ENCODE measurements at regions not wholly inside any gene's neighbourhood (a gene's known extent, or its start where the extent isn't known, plus 50 kb on each side); places are given as distances from the start of the nearest gene placed in this dataset.
"Not testable (repeated sequence)": the region's sequence is repeated elsewhere in the genome, so short reads cannot be mapped to it uniquely, and the experiment has no call there.

- H3K27me3 Mint-ChIP-seq: peaks cover 3 to 10% of the 10 kb centered on the region in 2 donors
- peaks cover 0 to 2% (median 0%) of the 10 kb centered on the region in 3 donors for H3K36me3 Mint-ChIP-seq
- no peaks in the 10 kb centered on the region for H3K27me3 ChIP-seq (ENCODE audit: insufficient read depth, low read length, poor library complexity, severe bottlenecking)
- H3K27ac ChIP-seq (ENCODE audit: low read depth, low read length): no peak overlapping the region
- H3K4me1 ChIP-seq (ENCODE audit: insufficient read depth, low read length): no peaks in the 10 kb centered on the region
- no peaks in the 10 kb centered on the region for H3K4me1 Mint-ChIP-seq
- POLR2A ChIA-PET: no interaction called here
- no peaks in the 10 kb centered on the region for H3K36me3 ChIP-seq (ENCODE audit: insufficient read depth, low read length)
- H3K27ac Mint-ChIP-seq: no peak overlapping the region
- H3K9me3 ChIP-seq (ENCODE audit: low read length): no peaks in the 10 kb centered on the region
- CTCF ChIA-PET: no interaction called here
- H3K9me3 Mint-ChIP-seq: peaks cover 0 to 3% (median 0%) of the 10 kb centered on the region in 5 donors
- DNase-seq: no peak
- H3K4me3 Mint-ChIP-seq: no peak overlapping the region
- no peak overlapping the region for H3K4me3 ChIP-seq (ENCODE audit: low read length)
Observed at GRCh38 chr12:105590571-105590970, 260.1 kb downstream of the C12orf75 start.

GRCh38 chr12:105595440-105595839 is 264.9 kb downstream of the C12orf75 start:
- H3K27me3 Mint-ChIP-seq: peaks cover 0 to 9% of the 10 kb centered on the region in 2 donors
- no peak overlapping the region for H3K4me3 Mint-ChIP-seq
- H3K36me3 Mint-ChIP-seq: peaks cover 0 to 2% (median 0%) of the 10 kb centered on the region in 3 donors
- H3K4me1 ChIP-seq (ENCODE audit: insufficient read depth, low read length): no peaks in the 10 kb centered on the region
- CTCF ChIA-PET: no interaction called here
- H3K4me3 ChIP-seq (ENCODE audit: low read length): no peak overlapping the region
- H3K9me3 ChIP-seq (ENCODE audit: low read length): no peaks in the 10 kb centered on the region
- no peak overlapping the region for H3K27ac Mint-ChIP-seq
- no peaks in the 10 kb centered on the region for H3K9me3 Mint-ChIP-seq
- H3K36me3 ChIP-seq (ENCODE audit: insufficient read depth, low read length): no peaks in the 10 kb centered on the region
- H3K27ac ChIP-seq (ENCODE audit: low read depth, low read length): no peak overlapping the region
- H3K27me3 ChIP-seq (ENCODE audit: insufficient read depth, low read length, poor library complexity, severe bottlenecking): no peaks in the 10 kb centered on the region
- POLR2A ChIA-PET: no interaction called here
- DNase-seq: no peak
- H3K4me1 Mint-ChIP-seq: no peaks in the 10 kb centered on the region

- no peak overlapping the region for H3K4me3 ChIP-seq (ENCODE audit: low read length)
- ChIA-PET POLR2A (no interaction called here), CTCF (no interaction called here)
- no peaks in the 10 kb centered on the region for H3K4me1 ChIP-seq (ENCODE audit: insufficient read depth, low read length)
- no peaks in the 10 kb centered on the region for H3K9me3 ChIP-seq (ENCODE audit: low read length)
- Mint-ChIP-seq H3K27me3 (peaks cover 0 to 9% of the 10 kb centered on the region in 2 donors), H3K4me1 (no peaks in the 10 kb centered on the region), H3K36me3 (peaks cover 0 to 2% (median 0%) of the 10 kb centered on the region in 3 donors), H3K27ac (no peak overlapping the region), H3K4me3 (no peak overlapping the region), H3K9me3 (no peaks in the 10 kb centered on the region)
- H3K27me3 ChIP-seq (ENCODE audit: insufficient read depth, low read length, poor library complexity, severe bottlenecking): no peaks in the 10 kb centered on the region
- H3K36me3 ChIP-seq (ENCODE audit: insufficient read depth, low read length): no peaks in the 10 kb centered on the region
- no peak for DNase-seq
- no peak overlapping the region for H3K27ac ChIP-seq (ENCODE audit: low read depth, low read length)
Observed at GRCh38 chr12:105596731-105597130, 266.2 kb downstream of the C12orf75 start.

DNA sequence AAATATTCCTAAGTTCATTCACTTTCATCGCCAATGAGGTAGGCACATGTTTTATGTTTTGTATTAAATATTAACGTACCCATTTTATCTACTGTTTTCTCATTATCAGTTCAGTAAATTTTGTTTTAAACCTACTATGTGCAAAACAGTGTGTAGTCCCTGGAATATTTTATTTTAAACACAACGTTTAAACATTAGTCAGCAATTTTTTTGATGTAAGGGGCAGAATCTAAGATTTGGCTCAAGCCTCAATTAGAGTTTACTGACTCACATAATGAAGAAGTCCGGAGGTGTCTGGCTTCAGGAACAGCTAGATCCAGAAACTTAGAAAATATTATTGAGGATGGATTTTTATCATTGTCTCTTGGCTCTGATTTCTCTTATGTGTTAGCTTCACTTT is 267.5 kb downstream of the C12orf75 start:
- Mint-ChIP-seq H3K27me3 (peaks cover 0 to 10% of the 10 kb centered on the region in 2 donors), H3K4me3 (no peak overlapping the region), H3K4me1 (no peaks in the 10 kb centered on the region), H3K9me3 (no peaks in the 10 kb centered on the region), H3K36me3 (no peaks in the 10 kb centered on the region), H3K27ac (no peak overlapping the region)
- no peak for DNase-seq
- H3K4me1 ChIP-seq (ENCODE audit: insufficient read depth, low read length): no peaks in the 10 kb centered on the region
- ChIA-PET CTCF (no interaction called here), POLR2A (no interaction called here)
- no peaks in the 10 kb centered on the region for H3K27me3 ChIP-seq (ENCODE audit: insufficient read depth, low read length, poor library complexity, severe bottlenecking)
- no peaks in the 10 kb centered on the region for H3K9me3 ChIP-seq (ENCODE audit: low read length)
- no peak overlapping the region for H3K27ac ChIP-seq (ENCODE audit: low read depth, low read length)
- no peak overlapping the region for H3K4me3 ChIP-seq (ENCODE audit: low read length)
- H3K36me3 ChIP-seq (ENCODE audit: insufficient read depth, low read length): no peaks in the 10 kb centered on the region

GRCh38 chr12:105600911-105601545 is 270.5 kb downstream of the C12orf75 start:
- H3K9me3 Mint-ChIP-seq: no peaks in the 10 kb centered on the region
- no peak overlapping the region for H3K4me3 Mint-ChIP-seq
- Histone ChIP-seq H3K4me1 (ENCODE audit: insufficient read depth, low read length) (no peaks in the 10 kb centered on the region), H3K36me3 (ENCODE audit: insufficient read depth, low read length) (no peaks in the 10 kb centered on the region), H3K9me3 (ENCODE audit: low read length) (no peaks in the 10 kb centered on the region), H3K27me3 (ENCODE audit: insufficient read depth, low read length, poor library complexity, severe bottlenecking) (no peaks in the 10 kb centered on the region), H3K4me3 (ENCODE audit: low read length) (no peak overlapping the region), H3K27ac (ENCODE audit: low read depth, low read length) (no peak overlapping the region)
- H3K36me3 Mint-ChIP-seq: no peaks in the 10 kb centered on the region
- DNase-seq: no peak
- ChIA-PET POLR2A (no interaction called here), CTCF (no interaction called here)
- no peaks in the 10 kb centered on the region for H3K4me1 Mint-ChIP-seq
- peaks cover 0 to 4% of the 10 kb centered on the region in 2 donors for H3K27me3 Mint-ChIP-seq
- peak overlapping the region in 1 of 8 donors; percentile 20 for H3K27ac Mint-ChIP-seq

- H3K9me3 ChIP-seq (ENCODE audit: low read length); H3K4me1 ChIP-seq (ENCODE audit: insufficient read depth, low read length); H3K36me3 ChIP-seq (ENCODE audit: insufficient read depth, low read length); CTCF ChIA-PET; H3K27me3 ChIP-seq (ENCODE audit: insufficient read depth, low read length, poor library complexity, severe bottlenecking); H3K4me3 Mint-ChIP-seq; H3K27me3 Mint-ChIP-seq; H3K27ac ChIP-seq (ENCODE audit: low read depth, low read length); H3K4me1 Mint-ChIP-seq; H3K27ac Mint-ChIP-seq; H3K4me3 ChIP-seq (ENCODE audit: low read length); DNase-seq; H3K36me3 Mint-ChIP-seq; H3K9me3 Mint-ChIP-seq; POLR2A ChIA-PET: not testable (repeated sequence)
Observed at GRCh38 chr12:105602312-105602711, 271.8 kb downstream of the C12orf75 start.

GRCh38 chr12:105604281-105604680 is 273.8 kb downstream of the C12orf75 start:
- H3K36me3 Mint-ChIP-seq; CTCF ChIA-PET; H3K9me3 Mint-ChIP-seq; POLR2A ChIA-PET; H3K4me3 Mint-ChIP-seq; H3K4me1 Mint-ChIP-seq; H3K4me1 ChIP-seq (ENCODE audit: insufficient read depth, low read length); H3K27me3 Mint-ChIP-seq; H3K27ac ChIP-seq (ENCODE audit: low read depth, low read length); H3K27ac Mint-ChIP-seq; H3K36me3 ChIP-seq (ENCODE audit: insufficient read depth, low read length); H3K27me3 ChIP-seq (ENCODE audit: insufficient read depth, low read length, poor library complexity, severe bottlenecking); DNase-seq; H3K9me3 ChIP-seq (ENCODE audit: low read length); H3K4me3 ChIP-seq (ENCODE audit: low read length): not testable (repeated sequence)

GRCh38 chr12:105606613-105607012 is 276.1 kb downstream of the C12orf75 start:
- H3K36me3 ChIP-seq (ENCODE audit: insufficient read depth, low read length); H3K9me3 Mint-ChIP-seq; H3K27ac Mint-ChIP-seq; H3K4me1 Mint-ChIP-seq; DNase-seq; H3K27me3 ChIP-seq (ENCODE audit: insufficient read depth, low read length, poor library complexity, severe bottlenecking); POLR2A ChIA-PET; H3K9me3 ChIP-seq (ENCODE audit: low read length); H3K27ac ChIP-seq (ENCODE audit: low read depth, low read length); H3K4me1 ChIP-seq (ENCODE audit: insufficient read depth, low read length); H3K4me3 Mint-ChIP-seq; H3K27me3 Mint-ChIP-seq; H3K36me3 Mint-ChIP-seq; CTCF ChIA-PET; H3K4me3 ChIP-seq (ENCODE audit: low read length): not testable (repeated sequence)

GRCh38 chr12:105609001-105609400 is 278.5 kb downstream of the C12orf75 start:
- CTCF ChIA-PET; H3K27me3 Mint-ChIP-seq; H3K4me3 Mint-ChIP-seq; H3K4me3 ChIP-seq (ENCODE audit: low read length); H3K36me3 Mint-ChIP-seq; DNase-seq; H3K9me3 Mint-ChIP-seq; H3K36me3 ChIP-seq (ENCODE audit: insufficient read depth, low read length); POLR2A ChIA-PET; H3K27ac Mint-ChIP-seq; H3K27ac ChIP-seq (ENCODE audit: low read depth, low read length); H3K4me1 ChIP-seq (ENCODE audit: insufficient read depth, low read length); H3K9me3 ChIP-seq (ENCODE audit: low read length); H3K4me1 Mint-ChIP-seq; H3K27me3 ChIP-seq (ENCODE audit: insufficient read depth, low read length, poor library complexity, severe bottlenecking): not testable (repeated sequence)
